RPMI7951 (cell line): ENCODE measurements at regions not wholly inside any gene's neighbourhood (a gene's known extent, or its start where the extent isn't known, plus 50 kb on each side); places are given as distances from the start of the nearest gene placed in this dataset.
"Not testable (repeated sequence)": the region's sequence is repeated elsewhere in the genome, so short reads cannot be mapped to it uniquely, and the experiment has no call there.

Source experiments
- DNase-seq: peaks from one replicate; pipeline ENCODE4 v3.0.0-alpha.2; 2012; ENCODE audit warnings: low read depth

GRCh38 chr1:120238867-120239266, 62.5 kb upstream of the SEC22B start:
- DNase-seq: not testable (repeated sequence)

DNA sequence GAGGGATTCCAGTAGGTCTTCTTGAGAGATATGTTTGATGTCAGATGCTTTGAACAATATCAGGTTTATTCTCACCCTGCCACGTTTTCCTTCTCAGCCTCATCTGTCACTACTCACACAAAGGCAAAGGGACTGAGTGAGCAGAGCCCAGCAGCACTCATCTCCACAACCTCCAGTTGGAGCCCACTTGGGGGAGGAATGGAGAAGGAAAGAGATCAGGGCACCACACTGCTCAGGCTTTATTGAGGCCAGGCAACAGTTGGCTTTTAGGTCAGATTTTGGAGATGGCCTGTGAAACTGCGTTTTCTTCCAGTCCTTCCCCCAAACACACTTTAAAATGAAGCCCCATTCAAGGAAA, 57.3 kb upstream of the SEC22B start:
- not testable (repeated sequence) for DNase-seq

GRCh38 chr1:120232834-120233660, 56.7 kb upstream of the SEC22B start:
- DNase-seq: not testable (repeated sequence)

DNA sequence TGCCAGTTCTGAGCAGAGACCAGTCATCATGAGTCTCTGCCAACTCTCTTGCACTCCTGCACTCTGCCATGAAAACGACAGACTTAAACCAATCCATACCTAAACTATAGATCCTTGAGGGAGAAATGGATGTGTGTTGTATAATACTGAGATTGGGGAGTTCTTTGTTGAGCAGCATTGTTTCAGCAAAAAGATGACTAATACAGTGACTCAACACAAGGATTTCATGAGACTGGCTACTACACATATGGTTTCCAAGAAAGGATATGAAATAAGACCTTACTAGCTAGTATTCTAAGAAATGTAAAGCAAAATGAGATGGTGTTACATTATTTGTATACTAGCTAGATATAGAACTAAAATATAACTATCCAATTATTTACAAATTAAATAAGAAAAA, 53.5 kb upstream of the SEC22B start:
- not testable (repeated sequence) for DNase-seq
